Suprapubic skin (tissue), 4 donors: ENCODE measurements at regions not wholly inside any gene's neighbourhood (a gene's known extent, or its start where the extent isn't known, plus 50 kb on each side); places are given as distances from the start of the nearest gene placed in this dataset.

Source experiments
- DNase-seq, 2 donors: peaks; one replicate each; pipeline ENCODE4 v3.0.0-alpha.2; 2019; ENCODE audit warnings: low spot score in 2 of 2
- H3K27ac ChIP-seq: fragments of 200-600 bp; sonication (generic); one replicate; pipeline ENCODE4 v1.5.1; 2019
- H3K27me3 ChIP-seq: fragments of 200-600 bp; sonication (generic); one replicate; pipeline ENCODE4 v1.5.1; 2019
- H3K36me3 ChIP-seq: fragments of 200-600 bp; sonication (generic); one replicate; pipeline ENCODE4 v1.5.1; 2019
- H3K4me1 ChIP-seq: fragments of 200-600 bp; sonication (generic); one replicate; pipeline ENCODE4 v1.5.1; 2019
- H3K4me3 ChIP-seq: fragments of 200-600 bp; sonication (generic); one replicate; pipeline ENCODE4 v1.5.1; 2019; ENCODE audit warnings: mild to moderate bottlenecking
- H3K9me3 ChIP-seq: fragments of 200-600 bp; sonication (generic); one replicate; pipeline ENCODE4 v1.5.1; 2019
- EP300 ChIP-seq: sonication (generic); formaldehyde crosslinking; IDR thresholded peaks from one replicate; pipeline ENCODE4 v1.6.1; 2017; ENCODE audit warnings: antibody characterized with exemption
- POLR2A ChIP-seq, 2 donors: fragments of 450-650 bp; IDR thresholded peaks; one replicate each; pipeline ENCODE4 v1.6.1; 2017; ENCODE audit warnings: antibody characterized with exemption in 2 of 2, mild to moderate bottlenecking in 2 of 2, moderate library complexity in 2 of 2
- POLR2AphosphoS5 ChIP-seq, 3 donors: sonication (generic); formaldehyde crosslinking; IDR thresholded peaks; one replicate each; pipeline ENCODE4 v1.6.1; 2017; ENCODE audit warnings: antibody characterized with exemption in 3 of 3
- WGBS: methylation state at CpG from one replicate; pipeline ENCODE4 v1.1.5; 2018; 5-methylcytosine and 5-hydroxymethylcytosine counted together
- TF ChIP-seq, protein P1 (sequence below), 2 donors: fragments of 200-600 bp in 1 of 2; fragments of 450-650 bp in 1 of 2; sonication (generic) in 1 of 2; IDR thresholded peaks; one replicate each; pipeline ENCODE4 v1.5.1; 2016 to 2019; ENCODE audit warnings: antibody characterized with exemption in 2 of 2, mild to moderate bottlenecking in 1 of 2, moderate library complexity in 1 of 2

DNA sequence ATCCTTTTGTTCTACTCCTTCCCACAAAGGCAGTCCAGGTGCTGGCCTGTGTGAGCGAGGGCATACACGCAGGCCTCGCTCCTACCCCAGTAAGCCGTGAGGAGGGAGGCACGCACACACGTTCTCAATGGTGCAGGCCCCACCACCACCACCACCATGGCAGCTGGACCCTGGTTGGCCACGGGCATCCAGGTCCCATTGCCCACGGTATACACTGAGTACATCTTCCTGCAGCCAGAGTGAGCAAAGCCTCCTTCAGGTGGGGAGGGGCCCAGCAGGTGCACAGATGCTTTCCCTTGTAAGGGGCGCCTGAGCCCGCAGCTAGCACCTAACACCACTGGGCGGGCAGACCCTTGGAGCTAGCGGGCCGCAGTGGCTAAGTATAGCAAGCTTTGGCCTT, 373.3 kb upstream of the MKI67 start:
- Histone ChIP-seq H3K27ac (no peak overlapping the region), H3K27me3 (no peaks in the 10 kb centered on the region), H3K36me3 (no peaks in the 10 kb centered on the region), H3K4me1 (no peaks in the 10 kb centered on the region), H3K9me3 (no peaks in the 10 kb centered on the region), H3K4me3 (no peak overlapping the region)
- no peak for TF ChIP-seq POLR2A (IDR thresholded peaks at IDR 0.05)
- TF ChIP-seq POLR2AphosphoS5 (IDR thresholded peaks at IDR 0.05), result no peak
- TF ChIP-seq, protein P1, sequence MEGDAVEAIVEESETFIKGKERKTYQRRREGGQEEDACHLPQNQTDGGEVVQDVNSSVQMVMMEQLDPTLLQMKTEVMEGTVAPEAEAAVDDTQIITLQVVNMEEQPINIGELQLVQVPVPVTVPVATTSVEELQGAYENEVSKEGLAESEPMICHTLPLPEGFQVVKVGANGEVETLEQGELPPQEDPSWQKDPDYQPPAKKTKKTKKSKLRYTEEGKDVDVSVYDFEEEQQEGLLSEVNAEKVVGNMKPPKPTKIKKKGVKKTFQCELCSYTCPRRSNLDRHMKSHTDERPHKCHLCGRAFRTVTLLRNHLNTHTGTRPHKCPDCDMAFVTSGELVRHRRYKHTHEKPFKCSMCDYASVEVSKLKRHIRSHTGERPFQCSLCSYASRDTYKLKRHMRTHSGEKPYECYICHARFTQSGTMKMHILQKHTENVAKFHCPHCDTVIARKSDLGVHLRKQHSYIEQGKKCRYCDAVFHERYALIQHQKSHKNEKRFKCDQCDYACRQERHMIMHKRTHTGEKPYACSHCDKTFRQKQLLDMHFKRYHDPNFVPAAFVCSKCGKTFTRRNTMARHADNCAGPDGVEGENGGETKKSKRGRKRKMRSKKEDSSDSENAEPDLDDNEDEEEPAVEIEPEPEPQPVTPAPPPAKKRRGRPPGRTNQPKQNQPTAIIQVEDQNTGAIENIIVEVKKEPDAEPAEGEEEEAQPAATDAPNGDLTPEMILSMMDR (IDR thresholded peaks at IDR 0.05), result no peak
- TF ChIP-seq EP300, result no peak
- WGBS, result 95% methylated on average over 4 of the region's 13 CpGs
- no peak for DNase-seq

DNA sequence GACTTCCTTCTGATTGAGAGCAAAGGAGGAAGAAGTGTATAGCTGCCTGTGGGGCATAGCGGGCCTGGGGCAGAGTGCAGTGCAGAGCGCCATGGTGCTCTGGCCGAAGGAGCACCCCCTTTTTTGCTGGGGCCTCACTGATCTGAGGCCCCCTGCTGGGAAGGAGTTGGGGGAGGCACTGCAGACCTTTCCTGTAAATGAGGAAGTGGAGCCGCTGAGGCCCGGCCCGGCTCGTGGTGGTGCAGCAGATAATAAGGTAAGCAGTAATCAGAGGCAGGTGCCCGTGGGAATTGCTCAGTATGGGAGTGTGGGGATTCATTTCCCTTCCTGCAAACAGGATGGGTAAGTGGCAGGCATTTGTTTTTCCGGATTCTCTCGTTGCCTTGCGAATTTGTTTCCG, 373.7 kb upstream of the MKI67 start:
- no peak for TF ChIP-seq POLR2AphosphoS5 (IDR thresholded peaks at IDR 0.05)
- TF ChIP-seq EP300, result no peak
- TF ChIP-seq, protein P1 (IDR thresholded peaks at IDR 0.05), result no peak
- TF ChIP-seq POLR2A (IDR thresholded peaks at IDR 0.05), result no peak
- WGBS, result 68% methylated on average over 9 of the region's 12 CpGs
- Histone ChIP-seq H3K27me3 (no peaks in the 10 kb centered on the region), H3K9me3 (no peaks in the 10 kb centered on the region), H3K4me3 (no peak overlapping the region), H3K27ac (no peak overlapping the region), H3K4me1 (no peaks in the 10 kb centered on the region), H3K36me3 (no peaks in the 10 kb centered on the region)
- DNase-seq, result no peak

DNA sequence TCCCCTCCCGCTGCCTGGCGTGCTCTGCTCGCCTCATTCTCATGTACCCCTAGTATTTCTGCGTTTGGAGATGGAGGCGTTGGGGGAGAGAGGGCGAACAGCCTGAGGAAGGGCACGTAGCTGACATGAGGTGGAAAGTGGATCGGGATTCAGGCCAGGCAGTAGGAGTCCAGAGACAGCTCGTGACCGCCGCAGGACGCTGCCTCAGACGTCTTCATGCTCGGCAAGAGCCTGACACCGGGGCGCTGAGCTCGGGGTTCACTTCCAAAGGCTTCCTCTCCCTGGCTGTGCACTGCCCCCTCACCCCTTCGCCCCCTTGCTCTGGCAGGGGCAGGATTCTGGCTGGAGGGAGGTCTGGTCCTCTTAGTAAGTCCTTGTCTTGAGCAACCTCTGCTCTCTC, 374.4 kb upstream of the MKI67 start:
- H3K36me3 ChIP-seq, result no peaks in the 10 kb centered on the region
- no peak overlapping the region for H3K4me3 ChIP-seq
- TF ChIP-seq, protein P1 (IDR thresholded peaks at IDR 0.05), result no peak
- TF ChIP-seq EP300, result no peak
- no peak for TF ChIP-seq POLR2AphosphoS5 (IDR thresholded peaks at IDR 0.05)
- no peak for TF ChIP-seq POLR2A (IDR thresholded peaks at IDR 0.05)
- 93% methylated on average over 18 of the region's 18 CpGs for WGBS
- no peaks in the 10 kb centered on the region for H3K9me3 ChIP-seq
- DNase-seq, result no peak
- H3K27ac ChIP-seq, result no peak overlapping the region
- no peaks in the 10 kb centered on the region for H3K27me3 ChIP-seq
- no peaks in the 10 kb centered on the region for H3K4me1 ChIP-seq

DNA sequence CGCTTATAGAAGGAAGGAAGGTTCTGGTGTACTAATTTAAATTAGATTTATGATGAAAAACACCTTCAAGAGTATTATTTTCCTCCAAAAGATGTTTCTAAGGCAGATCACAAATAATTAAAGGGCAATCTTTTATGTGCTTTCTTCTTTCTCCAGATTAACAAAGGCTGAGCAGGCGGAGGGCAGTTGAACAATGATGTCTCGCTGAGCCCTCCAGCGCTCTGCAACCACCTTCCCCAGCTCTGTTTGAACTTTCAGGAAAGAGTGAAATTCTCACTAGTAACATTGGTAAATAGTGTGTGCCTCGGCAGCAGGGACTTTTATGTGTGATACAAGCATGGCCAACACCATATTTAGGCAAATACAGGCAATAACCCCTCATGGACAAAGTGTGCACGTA, 379.1 kb upstream of the MKI67 start:
- no peak for DNase-seq
- H3K4me3 ChIP-seq, result no peak overlapping the region
- H3K9me3 ChIP-seq, result no peaks in the 10 kb centered on the region
- H3K4me1 ChIP-seq, result no peaks in the 10 kb centered on the region
- TF ChIP-seq EP300 (no peak), POLR2AphosphoS5 (IDR thresholded peaks at IDR 0.05) (no peak), POLR2A (IDR thresholded peaks at IDR 0.05) (no peak)
- TF ChIP-seq, protein P1 (IDR thresholded peaks at IDR 0.05), result no peak
- peaks cover 3% of the 10 kb centered on the region for H3K27me3 ChIP-seq
- H3K27ac ChIP-seq, result no peak overlapping the region
- 90% methylated on average over 6 of the region's 6 CpGs for WGBS
- no peaks in the 10 kb centered on the region for H3K36me3 ChIP-seq

DNA sequence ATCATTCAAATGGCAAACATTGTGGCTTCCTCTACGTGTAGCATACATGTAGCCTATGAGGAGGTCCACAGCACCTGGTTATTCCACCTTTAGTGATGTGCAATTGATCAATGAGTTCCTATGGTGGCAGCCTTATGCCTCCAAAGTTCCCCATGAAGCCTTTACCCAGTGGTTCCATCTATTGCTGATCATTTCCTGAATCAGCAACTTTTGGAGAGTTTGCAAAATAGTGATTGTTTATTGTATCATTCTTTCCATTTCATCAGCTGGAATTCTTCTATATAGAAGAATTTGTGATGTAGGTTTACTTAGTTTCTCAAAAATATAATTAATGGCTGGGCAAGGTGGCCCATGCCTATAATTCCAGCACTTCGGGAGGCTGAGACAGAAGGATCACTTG, 380.2 kb upstream of the MKI67 start:
- DNase-seq, result no peak
- no peaks in the 10 kb centered on the region for H3K9me3 ChIP-seq
- 86% methylated on average over 2 of the region's 2 CpGs for WGBS
- no peak overlapping the region for H3K27ac ChIP-seq
- no peak overlapping the region for H3K4me3 ChIP-seq
- H3K4me1 ChIP-seq, result no peaks in the 10 kb centered on the region
- peaks cover 3% of the 10 kb centered on the region for H3K27me3 ChIP-seq
- TF ChIP-seq POLR2A (IDR thresholded peaks at IDR 0.05) (no peak), EP300 (no peak), POLR2AphosphoS5 (IDR thresholded peaks at IDR 0.05) (no peak)
- TF ChIP-seq, protein P1 (IDR thresholded peaks at IDR 0.05), result no peak
- H3K36me3 ChIP-seq, result no peaks in the 10 kb centered on the region
